ENCODE measurements at regions not wholly inside any gene's neighbourhood (a gene's known extent, or its start where the extent isn't known, plus 50 kb on each side); places are given as distances from the start of the nearest gene placed in this dataset.

- H3K4me3 ChIP-seq (ENCODE audit: control insufficient read depth, low read depth, low read length): no peak overlapping the region
- no peak for TF ChIP-seq CTCF (IDR thresholded peaks at IDR 0.05; ENCODE audit: control insufficient read depth, insufficient read depth, low read depth, low read length, missing control alignments)
- DNase-seq (ENCODE audit: low read depth): no peak
Observed at GRCh38 chr7:21373031-21373430, 54.9 kb upstream of the SP4 start.

- no peak for TF ChIP-seq CTCF (IDR thresholded peaks at IDR 0.05; ENCODE audit: control insufficient read depth, insufficient read depth, low read depth, low read length, missing control alignments)
- DNase-seq (ENCODE audit: low read depth): no peak
- H3K4me3 ChIP-seq (ENCODE audit: control insufficient read depth, low read depth, low read length): no peak overlapping the region
Observed at GRCh38 chr7:21374134-21374533, 53.7 kb upstream of the SP4 start.

- DNase-seq (ENCODE audit: low read depth): no peak
- no peak overlapping the region for H3K4me3 ChIP-seq (ENCODE audit: control insufficient read depth, low read depth, low read length)
- no peak for TF ChIP-seq CTCF (IDR thresholded peaks at IDR 0.05; ENCODE audit: control insufficient read depth, insufficient read depth, low read depth, low read length, missing control alignments)
Observed at GRCh38 chr7:21377545-21377944, 50.3 kb upstream of the SP4 start.
